Activated T-cell treated with anti-CD3 and anti-CD28 coated beads, Interleukin-2, amount 50 U/mL, for 24 hours (primary cell): ENCODE measurements at regions not wholly inside any gene's neighbourhood (a gene's known extent, or its start where the extent isn't known, plus 50 kb on each side); places are given as distances from the start of the nearest gene placed in this dataset.

Source experiments
- DNase-seq: peaks from one replicate; pipeline ENCODE4 v3.0.0-alpha.2; 2020
- H3K27ac Mint-ChIP-seq: 2 replicates; pipeline ENCODE4 v1.8.0; 2020; ENCODE audit warnings: mild to moderate bottlenecking, mixed read lengths
- H3K27me3 Mint-ChIP-seq: 2 replicates; pipeline ENCODE4 v1.8.0; 2020; ENCODE audit warnings: mixed read lengths
- H3K36me3 Mint-ChIP-seq: 2 replicates; pipeline ENCODE4 v1.8.0; 2020; ENCODE audit warnings: low read depth, mixed read lengths
- H3K4me1 Mint-ChIP-seq: 2 replicates; pipeline ENCODE4 v1.8.0; 2020; ENCODE audit warnings: low read depth, mixed read lengths
- H3K4me3 Mint-ChIP-seq: 2 replicates; pipeline ENCODE4 v1.8.0; 2020; ENCODE audit warnings: mild to moderate bottlenecking, moderate library complexity, mixed read lengths
- H3K9me3 Mint-ChIP-seq: 2 replicates; pipeline ENCODE4 v1.8.0; 2020; ENCODE audit warnings: mixed read lengths

DNA sequence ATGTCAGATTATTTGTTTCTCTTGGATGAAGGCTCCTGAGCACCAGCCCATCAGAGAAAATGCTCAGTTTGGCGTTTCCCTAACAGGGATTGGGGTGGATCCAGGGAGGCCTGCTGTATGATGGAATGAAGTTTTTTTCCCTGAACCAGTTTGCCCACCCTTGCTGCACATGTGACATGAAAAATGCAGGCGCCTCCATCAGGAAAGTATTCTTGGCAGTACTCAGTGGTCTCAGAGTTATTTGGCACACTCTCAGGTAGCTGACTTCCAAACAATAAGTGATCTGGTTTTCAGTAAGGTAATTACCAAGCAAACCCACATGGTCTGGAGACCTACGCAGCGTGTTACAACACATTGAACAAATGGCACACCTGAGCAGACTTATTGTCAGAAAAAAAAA is 254.9 kb downstream of the PAX3 start:
- H3K4me1 Mint-ChIP-seq = no peaks in the 10 kb centered on the region
- no peak overlapping the region for H3K27ac Mint-ChIP-seq
- H3K4me3 Mint-ChIP-seq = no peak overlapping the region
- H3K9me3 Mint-ChIP-seq = no peaks in the 10 kb centered on the region
- H3K27me3 Mint-ChIP-seq = no peaks in the 10 kb centered on the region
- no peak for DNase-seq
- H3K36me3 Mint-ChIP-seq = no peaks in the 10 kb centered on the region

DNA sequence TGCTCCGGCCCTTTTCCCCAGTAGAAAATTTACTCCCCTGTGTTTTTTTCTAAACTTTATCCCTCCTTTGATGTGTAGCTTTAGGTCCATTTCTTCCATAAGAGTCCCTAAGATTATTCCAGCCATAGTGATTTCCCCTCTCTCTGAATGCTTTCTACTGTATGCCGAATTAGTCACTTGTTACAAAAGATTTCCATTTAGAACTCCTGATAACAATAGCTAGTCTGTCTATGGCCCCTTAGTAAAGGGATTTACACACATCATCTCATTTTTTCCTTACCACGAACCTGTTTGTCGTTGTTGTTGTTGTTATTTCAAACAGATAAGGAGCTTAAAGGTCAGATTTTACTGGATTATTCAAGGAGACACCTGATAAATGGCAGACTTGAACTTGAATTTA is 256.1 kb downstream of the PAX3 start:
- no peak for DNase-seq
- Mint-ChIP-seq H3K4me1 (no peaks in the 10 kb centered on the region), H3K4me3 (no peak overlapping the region), H3K36me3 (no peaks in the 10 kb centered on the region), H3K27me3 (no peaks in the 10 kb centered on the region), H3K9me3 (no peaks in the 10 kb centered on the region), H3K27ac (no peak overlapping the region)

DNA sequence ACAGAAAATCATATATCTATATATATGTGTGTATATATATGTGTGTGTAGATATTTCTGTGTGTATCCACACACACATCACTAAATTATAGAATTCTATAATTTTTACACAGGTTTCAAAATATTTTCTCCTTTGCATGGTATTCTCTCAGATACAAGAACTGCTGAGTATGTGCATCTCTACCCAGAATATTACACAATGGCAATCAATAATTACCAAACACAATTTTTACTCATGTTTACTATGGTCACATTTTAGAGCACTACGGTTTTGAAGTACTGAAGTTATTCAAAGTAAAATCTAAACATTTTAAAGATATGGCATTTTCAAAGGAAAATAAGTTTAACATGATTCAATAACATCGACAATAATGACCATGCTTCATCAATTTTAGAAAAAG is 258.5 kb downstream of the PAX3 start:
- Mint-ChIP-seq H3K9me3 (no peaks in the 10 kb centered on the region), H3K27me3 (no peaks in the 10 kb centered on the region), H3K36me3 (no peaks in the 10 kb centered on the region), H3K4me3 (no peak overlapping the region), H3K27ac (no peak overlapping the region), H3K4me1 (no peaks in the 10 kb centered on the region)
- no peak for DNase-seq

DNA sequence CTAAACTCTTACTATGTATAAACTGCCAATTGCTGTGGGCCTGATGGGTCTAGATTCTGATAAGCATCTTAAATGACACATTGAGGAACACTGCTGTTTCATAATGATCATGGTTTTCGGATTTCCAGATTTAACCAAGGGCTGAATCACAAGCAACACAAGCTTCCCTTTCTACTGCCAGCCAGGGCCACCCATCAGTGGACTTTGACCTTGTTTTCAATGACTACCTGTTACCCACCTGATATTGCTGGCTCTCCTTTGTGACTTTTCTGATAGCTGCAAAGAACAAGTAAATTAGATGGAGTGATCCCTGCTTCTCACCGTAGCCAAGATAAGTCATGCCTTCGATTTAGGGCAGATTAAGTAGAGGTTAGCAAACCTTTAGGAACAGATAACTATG is 259.0 kb downstream of the PAX3 start:
- Mint-ChIP-seq H3K36me3 (no peaks in the 10 kb centered on the region), H3K4me3 (no peak overlapping the region), H3K9me3 (no peaks in the 10 kb centered on the region), H3K4me1 (no peaks in the 10 kb centered on the region), H3K27me3 (no peaks in the 10 kb centered on the region), H3K27ac (no peak overlapping the region)
- DNase-seq = no peak

DNA sequence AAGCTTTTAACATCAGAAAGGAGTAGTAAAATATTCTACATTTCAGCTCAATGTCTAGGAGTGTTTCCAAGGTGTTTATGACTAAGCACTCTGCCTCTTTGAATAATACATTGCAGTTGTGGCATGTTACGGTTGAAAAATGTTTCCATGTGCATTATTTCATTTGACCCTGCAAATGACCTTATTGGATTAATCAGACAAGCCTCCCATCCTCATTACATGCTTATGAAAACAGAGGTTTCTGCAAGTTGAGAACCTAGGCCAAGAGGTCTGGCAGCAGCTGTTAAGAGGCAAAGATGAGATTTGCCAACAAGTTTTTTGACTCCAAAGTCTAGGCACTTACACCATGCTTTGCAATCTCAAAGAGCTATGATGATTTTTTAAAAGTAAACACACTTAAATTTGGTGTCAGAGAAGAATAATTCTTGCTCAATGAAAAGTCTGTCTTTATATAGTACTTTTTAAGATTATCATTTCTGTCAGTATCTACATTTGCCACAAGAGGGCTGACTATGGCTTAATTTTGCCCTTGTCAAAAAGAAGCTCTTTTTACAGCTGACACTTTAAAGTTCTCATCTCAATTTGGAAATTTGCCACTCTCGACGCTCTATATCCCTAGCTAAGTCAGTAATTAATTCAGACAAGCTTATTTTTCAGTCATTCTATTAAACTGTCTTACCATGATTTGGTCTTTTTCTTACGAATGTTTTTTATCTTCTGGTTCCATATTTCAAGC is 260.6 kb downstream of the PAX3 start:
- Mint-ChIP-seq H3K9me3 (no peaks in the 10 kb centered on the region), H3K4me3 (no peak overlapping the region)
- DNase-seq = no peak

DNA sequence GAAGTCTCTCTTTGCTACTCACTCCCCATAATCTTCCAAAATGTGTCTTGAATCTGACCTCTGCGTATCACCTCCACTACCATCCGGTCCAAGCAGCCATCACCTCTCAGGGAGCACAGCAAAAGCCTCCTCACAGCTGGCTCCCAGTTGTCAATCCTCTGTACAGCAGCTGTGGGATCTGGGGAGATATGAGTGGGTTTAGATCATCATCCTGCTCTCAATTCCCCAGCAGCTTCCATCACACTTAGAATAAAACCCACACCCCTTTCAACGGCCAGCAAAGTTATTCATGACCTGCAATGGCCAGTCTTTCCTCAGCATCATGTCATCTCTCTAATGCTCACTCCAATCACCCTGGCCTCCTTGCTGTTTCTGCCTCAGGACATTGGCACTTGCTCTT is 261.6 kb downstream of the PAX3 start:
- Mint-ChIP-seq H3K4me1 (no peaks in the 10 kb centered on the region), H3K27ac (no peak overlapping the region), H3K27me3 (no peaks in the 10 kb centered on the region), H3K9me3 (no peaks in the 10 kb centered on the region), H3K36me3 (no peaks in the 10 kb centered on the region), H3K4me3 (no peak overlapping the region)
- no peak for DNase-seq

More for the DNA sequence above, 260.6 kb downstream of the PAX3 start:
- Mint-ChIP-seq H3K36me3 (no peaks in the 10 kb centered on the region), H3K27me3 (no peaks in the 10 kb centered on the region), H3K4me1 (no peaks in the 10 kb centered on the region), H3K27ac (no peak overlapping the region)

DNA sequence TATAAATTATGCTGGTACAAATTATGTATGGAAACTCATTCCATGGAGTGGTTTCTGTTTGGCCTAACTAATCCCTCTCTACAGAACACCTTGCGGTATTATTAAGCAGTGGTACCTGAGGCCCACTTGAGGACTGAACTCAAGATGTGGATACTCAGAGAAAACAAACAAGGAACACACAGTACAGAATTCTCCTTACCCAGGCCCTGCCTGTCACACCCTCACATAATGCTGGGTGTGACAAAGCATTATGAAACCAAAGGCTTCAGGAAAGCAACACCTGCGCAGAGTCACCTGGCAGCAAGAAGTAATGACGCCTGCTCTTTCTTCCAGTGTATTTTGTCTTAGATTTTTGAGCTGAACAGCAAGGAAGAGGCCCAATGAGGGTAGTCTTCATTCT is 264.7 kb downstream of the PAX3 start:
- no peak for DNase-seq
- H3K27me3 Mint-ChIP-seq = no peaks in the 10 kb centered on the region
- H3K27ac Mint-ChIP-seq = no peak overlapping the region
- H3K4me1 Mint-ChIP-seq = no peaks in the 10 kb centered on the region
- no peak overlapping the region for H3K4me3 Mint-ChIP-seq
- no peaks in the 10 kb centered on the region for H3K36me3 Mint-ChIP-seq
- H3K9me3 Mint-ChIP-seq = no peaks in the 10 kb centered on the region

DNA sequence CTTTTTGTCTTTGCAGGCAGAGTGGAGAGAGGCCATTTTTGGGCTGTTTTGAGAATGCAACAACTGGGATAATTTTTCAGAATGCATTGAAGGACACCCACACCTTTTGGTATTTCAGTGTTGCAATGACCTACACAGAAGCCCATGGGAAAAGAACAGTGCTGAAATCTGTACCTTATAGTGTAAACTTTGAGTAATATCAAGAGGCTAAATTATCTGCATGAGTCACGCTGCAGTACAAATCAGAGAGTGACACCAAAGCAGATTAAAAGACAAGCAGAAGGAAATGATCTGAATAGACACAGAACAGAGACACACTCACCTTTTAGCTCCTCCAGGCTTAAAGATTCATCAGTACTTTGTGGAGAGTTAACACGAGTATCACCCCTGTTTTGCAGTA is 265.3 kb downstream of the PAX3 start:
- Mint-ChIP-seq H3K4me3 (no peak overlapping the region), H3K9me3 (no peaks in the 10 kb centered on the region), H3K4me1 (no peaks in the 10 kb centered on the region), H3K27me3 (no peaks in the 10 kb centered on the region), H3K36me3 (no peaks in the 10 kb centered on the region), H3K27ac (no peak overlapping the region)
- DNase-seq = no peak

DNA sequence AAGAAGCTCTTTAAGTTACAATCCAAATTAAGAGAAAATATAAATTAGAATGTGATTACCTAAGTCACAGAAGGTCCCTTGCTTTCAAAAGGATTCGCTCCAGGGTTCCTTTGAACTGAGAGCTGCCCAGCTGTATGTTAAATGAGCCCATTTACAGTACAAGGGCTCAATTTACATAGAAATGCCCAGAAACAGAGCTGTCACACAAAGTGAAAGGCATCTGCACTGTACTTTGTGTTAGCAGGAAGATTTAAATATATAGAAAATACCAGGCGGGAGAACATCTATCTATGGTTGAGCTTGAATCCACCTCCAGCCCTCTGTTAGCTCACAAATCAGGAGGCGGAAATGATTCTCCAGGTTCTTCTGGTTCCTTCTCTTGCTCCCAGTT is 272.9 kb downstream of the PAX3 start:
- Mint-ChIP-seq H3K4me1 (no peaks in the 10 kb centered on the region), H3K9me3 (no peaks in the 10 kb centered on the region), H3K27ac (no peak overlapping the region), H3K36me3 (no peaks in the 10 kb centered on the region), H3K4me3 (no peak overlapping the region), H3K27me3 (no peaks in the 10 kb centered on the region)
- no peak for DNase-seq

DNA sequence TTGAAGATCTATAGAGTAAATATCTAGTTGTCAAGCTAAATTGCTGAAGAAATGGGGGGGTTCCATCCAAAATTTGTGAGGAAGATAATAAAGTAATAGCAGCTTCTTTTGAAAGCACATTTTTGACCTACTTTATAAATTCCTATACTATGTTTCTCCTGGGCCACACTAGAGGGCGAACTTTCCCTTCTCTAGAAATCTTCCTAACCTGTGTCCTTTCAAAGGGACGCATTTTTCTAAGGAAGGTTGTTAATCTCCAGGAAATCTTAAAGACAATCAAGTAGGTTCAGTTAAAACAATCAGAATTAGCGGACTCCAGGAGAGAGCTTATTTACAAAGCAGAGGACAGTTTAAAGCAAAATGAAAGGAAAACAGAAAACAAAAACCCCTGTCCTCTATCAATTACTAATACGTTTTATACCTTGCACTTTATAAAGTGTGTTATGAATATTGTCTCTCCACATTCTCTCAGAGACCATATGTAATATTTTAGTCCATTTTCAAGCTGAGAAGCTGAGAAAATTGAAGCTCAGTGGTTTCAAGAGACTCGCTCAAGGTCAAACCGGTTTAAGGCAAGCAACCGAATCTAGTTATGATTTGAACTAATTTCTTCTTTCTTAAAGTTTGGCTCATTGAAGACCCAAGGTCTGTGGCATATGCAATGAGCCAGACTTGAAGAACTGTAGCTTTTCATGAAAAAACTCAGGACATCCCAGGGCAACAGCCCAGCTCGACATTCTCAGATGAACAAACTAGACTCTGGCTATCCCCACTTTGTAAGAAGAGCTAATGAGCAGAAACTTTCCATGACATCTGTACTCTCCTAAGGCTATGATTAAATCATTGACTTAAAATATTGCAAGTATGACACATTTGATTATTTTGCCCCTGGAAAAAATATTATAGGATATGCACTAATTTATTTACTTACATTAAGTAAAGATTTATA is 273.6 kb downstream of the PAX3 start:
- no peak overlapping the region for H3K4me3 Mint-ChIP-seq
- no peaks in the 10 kb centered on the region for H3K27me3 Mint-ChIP-seq
- H3K36me3 Mint-ChIP-seq = no peaks in the 10 kb centered on the region
- H3K27ac Mint-ChIP-seq = no peak overlapping the region
- H3K9me3 Mint-ChIP-seq = no peaks in the 10 kb centered on the region
- H3K4me1 Mint-ChIP-seq = no peaks in the 10 kb centered on the region
- DNase-seq = no peak

DNA sequence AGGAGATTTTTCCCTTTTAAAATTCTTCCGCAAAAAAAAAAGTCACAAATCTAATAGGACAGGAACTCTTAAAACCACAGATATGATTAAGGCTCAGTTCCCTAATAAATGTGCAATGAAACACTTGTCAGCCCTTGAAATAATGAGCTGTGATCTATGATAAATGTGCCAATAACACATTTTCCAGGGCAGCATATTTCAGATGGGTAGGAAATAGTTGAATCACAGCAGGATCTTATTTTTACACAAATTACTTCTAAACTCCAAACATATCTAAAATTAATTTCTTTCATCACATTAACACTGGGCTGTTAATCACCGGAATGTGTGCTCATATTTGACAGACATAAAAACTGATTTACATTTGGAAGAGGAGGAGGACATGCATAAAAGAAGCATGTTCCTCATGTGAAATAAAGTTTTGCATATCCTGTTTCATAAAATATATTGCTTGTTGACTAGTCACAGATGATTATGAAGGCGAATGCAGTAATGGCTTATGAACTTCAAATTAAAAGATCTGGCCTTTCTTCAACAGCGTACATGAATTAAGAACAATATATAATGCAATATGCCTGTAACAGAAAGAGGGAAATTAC is 281.4 kb downstream of the PAX3 start:
- no peaks in the 10 kb centered on the region for H3K4me1 Mint-ChIP-seq
- no peaks in the 10 kb centered on the region for H3K36me3 Mint-ChIP-seq
- no peak overlapping the region for H3K27ac Mint-ChIP-seq
- no peak for DNase-seq
- H3K9me3 Mint-ChIP-seq = no peaks in the 10 kb centered on the region
- H3K4me3 Mint-ChIP-seq = no peak overlapping the region
- peaks cover 6% of the 10 kb centered on the region for H3K27me3 Mint-ChIP-seq

DNA sequence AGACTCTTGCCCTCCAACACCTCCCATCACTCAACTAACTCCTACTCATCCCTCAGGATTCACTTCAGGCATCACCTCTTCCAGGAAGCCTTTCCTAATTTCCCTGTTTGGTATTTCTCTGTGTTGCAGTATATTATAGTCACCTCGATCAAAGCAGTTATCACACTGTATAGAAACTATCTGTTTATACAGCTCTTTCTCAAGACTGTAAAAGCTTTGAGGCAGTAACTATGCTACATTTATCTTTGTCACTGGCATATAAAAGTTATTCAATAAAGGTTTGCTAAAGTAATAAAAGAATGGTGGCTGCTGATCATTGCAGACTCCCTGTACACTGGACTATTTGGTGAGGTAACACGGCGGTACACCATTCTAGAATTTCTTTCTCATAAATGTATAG is 284.9 kb downstream of the PAX3 start:
- no peaks in the 10 kb centered on the region for H3K9me3 Mint-ChIP-seq
- DNase-seq = no peak
- H3K27ac Mint-ChIP-seq = no peak overlapping the region
- no peaks in the 10 kb centered on the region for H3K4me1 Mint-ChIP-seq
- H3K4me3 Mint-ChIP-seq = no peak overlapping the region
- peaks cover 6% of the 10 kb centered on the region for H3K27me3 Mint-ChIP-seq
- H3K36me3 Mint-ChIP-seq = no peaks in the 10 kb centered on the region

DNA sequence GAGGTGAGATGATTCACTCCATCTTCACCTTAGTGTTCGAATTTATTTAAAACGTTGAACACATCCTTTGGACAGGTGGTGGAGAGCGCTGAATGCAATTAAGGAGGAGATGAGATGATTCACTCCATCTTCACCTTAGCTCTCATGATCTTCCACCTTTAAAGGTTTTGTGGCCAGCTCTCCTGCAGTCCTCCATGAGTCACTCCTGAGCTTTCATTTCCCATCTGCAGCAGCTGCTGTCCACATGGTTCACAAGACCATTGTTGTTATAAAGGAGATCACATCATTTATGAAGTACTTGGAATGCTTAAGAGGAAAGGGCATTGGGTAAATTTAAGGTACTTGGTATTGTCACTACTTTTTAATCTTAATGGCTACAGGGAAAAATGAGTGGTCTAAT is 298.5 kb downstream of the PAX3 start:
- Mint-ChIP-seq H3K36me3 (no peaks in the 10 kb centered on the region), H3K27ac (no peak overlapping the region), H3K4me3 (no peak overlapping the region)

DNA sequence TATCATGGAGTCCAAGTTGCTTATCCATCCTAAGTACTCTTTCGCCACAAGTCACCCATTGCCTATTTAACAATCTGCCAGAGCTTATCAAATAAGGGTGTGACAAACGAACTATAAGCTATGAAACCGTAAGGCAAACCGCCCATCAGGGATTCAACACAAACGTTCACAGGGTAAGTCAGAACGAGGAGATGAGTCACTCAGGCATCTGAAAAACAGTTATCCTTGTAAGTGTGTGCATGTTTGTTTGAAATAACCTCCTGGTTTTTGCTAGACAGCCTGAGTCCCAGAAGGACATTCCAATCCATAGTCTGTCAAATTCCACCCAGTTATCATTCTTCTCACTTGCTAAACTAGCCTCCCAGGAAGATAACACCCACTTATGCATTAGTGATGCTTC is 299.1 kb downstream of the PAX3 start:
- Mint-ChIP-seq H3K27ac (no peak overlapping the region), H3K27me3 (no peaks in the 10 kb centered on the region), H3K9me3 (no peaks in the 10 kb centered on the region), H3K4me1 (no peaks in the 10 kb centered on the region), H3K36me3 (no peaks in the 10 kb centered on the region), H3K4me3 (no peak overlapping the region)
- no peak for DNase-seq

More for the DNA sequence above, 298.5 kb downstream of the PAX3 start:
- Mint-ChIP-seq H3K27me3 (no peaks in the 10 kb centered on the region), H3K9me3 (no peaks in the 10 kb centered on the region), H3K4me1 (no peaks in the 10 kb centered on the region)
- DNase-seq = no peak

DNA sequence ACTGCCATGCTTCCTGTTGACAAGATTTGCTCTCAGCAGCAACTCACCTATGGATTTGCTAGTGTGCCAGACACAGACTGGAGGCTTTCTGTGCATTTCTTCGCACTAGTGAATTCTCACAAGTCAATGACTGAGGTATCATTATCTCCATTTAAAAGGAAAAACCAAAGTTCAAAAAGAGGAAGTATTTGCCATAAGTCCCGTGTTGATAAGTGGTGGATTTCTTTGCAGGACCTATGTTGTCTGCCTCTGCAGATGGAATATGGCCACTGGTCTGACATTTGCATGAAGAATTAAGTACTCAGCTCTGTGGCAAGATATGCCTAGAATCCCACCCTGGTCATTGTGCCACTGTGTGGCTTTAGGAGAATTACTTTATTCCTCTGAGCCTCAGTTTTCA is 299.6 kb downstream of the PAX3 start:
- Mint-ChIP-seq H3K4me3 (no peak overlapping the region), H3K27me3 (no peaks in the 10 kb centered on the region), H3K9me3 (no peaks in the 10 kb centered on the region), H3K27ac (no peak overlapping the region), H3K4me1 (no peaks in the 10 kb centered on the region), H3K36me3 (no peaks in the 10 kb centered on the region)
- DNase-seq = no peak
